Heart right ventricle (tissue), 16 donors: ENCODE measurements at regions not wholly inside any gene's neighbourhood (a gene's known extent, or its start where the extent isn't known, plus 50 kb on each side); places are given as distances from the start of the nearest gene placed in this dataset.

Experiments
- ATAC-seq, 8 donors: fragments of 200-7000 bp; cut with Tn5 transposase; one replicate each; pipeline ENCODE4 v1.9.1; 2020; ENCODE audit warnings: mild to moderate bottlenecking in 8 of 8, moderate library complexity in 8 of 8, moderate number of reproducible peaks in 1 of 8
- DNase-seq, 2 donors: peaks; one replicate each; pipeline ENCODE4 v3.0.0-alpha.2; 2020
- H3K27ac ChIP-seq, 10 donors: fragments of 200-600 bp; sonication (generic) in 2 of 10; one replicate each; pipeline versions ENCODE4 v1.5.0 to v1.8.0; 2020 to 2022; ENCODE audit warnings: mild to moderate bottlenecking in 3 of 10
- H3K27me3 ChIP-seq, 7 donors: fragments of 200-600 bp; one replicate each; pipeline ENCODE4 v1.8.0; 2021 to 2022; ENCODE audit warnings: mild to moderate bottlenecking in 2 of 7
- H3K36me3 ChIP-seq, 9 donors: fragments of 200-600 bp; sonication (generic) in 1 of 9; one replicate each; pipeline versions ENCODE4 v1.5.0 to v1.8.0; 2020 to 2022; ENCODE audit warnings: mild to moderate bottlenecking in 2 of 9
- H3K4me1 ChIP-seq, 9 donors: fragments of 200-600 bp; sonication (generic) in 1 of 9; one replicate each; pipeline versions ENCODE4 v1.5.0 to v1.8.0; 2020 to 2022; ENCODE audit warnings: mild to moderate bottlenecking in 4 of 9
- H3K4me3 ChIP-seq, 10 donors: fragments of 200-600 bp; sonication (generic) in 2 of 10; one replicate each; pipeline versions ENCODE4 v1.5.0 to v1.8.0; 2020 to 2022; ENCODE audit warnings: mild to moderate bottlenecking in 7 of 10, moderate library complexity in 2 of 10
- H3K9me3 ChIP-seq, 11 donors: fragments of 200-600 bp in 10 of 11; sonication (generic) in 2 of 11; one replicate each; pipeline versions ENCODE4 v1.5.0 to v1.8.0; 2013 to 2022; ENCODE audit warnings: mild to moderate bottlenecking in 2 of 11, control low read depth in 1 of 11, moderate library complexity in 1 of 11
- WGBS, 2 donors: extraction: QIAGEN DNeasy Blood & Tissue Kit; methylation state at CpG; one replicate each; pipeline ENCODE4 v1.1.7; 2013; ENCODE audit warnings: inconsistent platforms in 1 of 2; 5-methylcytosine and 5-hydroxymethylcytosine counted together
- intact Hi-C, 10 donors: fragments of 100-400 bp; cut with DNase I; formaldehyde crosslinking; loops; one replicate each; pipeline versions ENCODE4 v1.11.1 to v1.14.2; 2022
- TF ChIP-seq, protein P1 (sequence below), 9 donors: fragments of 200-600 bp; sonication (generic) in 2 of 9; IDR thresholded peaks; one replicate each; pipeline versions ENCODE4 v1.5.0 to v1.8.0; 2021 to 2022; ENCODE audit warnings: antibody characterized with exemption in 9 of 9, mild to moderate bottlenecking in 5 of 9, moderate library complexity in 1 of 9
- donor health status: Arrhythmogenic right ventricular cardiomyopathy.
- donor health status: ischemic (EF 13 %, LVEDD 7.1; RV severe dilation, severe dysfunction).
- donor health status: healthy with polysubstance abuse.
- donor health status: DM: no; HTN: yes; CAD: no.
- donor health status: DM: no; HTN: no; CAD: no.
- donor health status: ischemic (EF 25% LVEDD 6.9; RV normal size, moderate dysfunction).
- donor health status: ischemic (EF 25% LVEDD 5.7; RV mildly dilated, moderate dysfunction).
- donor health status: healthy.
- donor health status: DM: yes; HTN: yes; CAD: no.
- donor health status: Ischemic cardiomyopathy.
- donor health status: ischemic (EF 35%, LVEDD 5.7; RV mildly dilated, moderate dysfunction).
- donor health status: nonischemic (EF 11% LVEDD 7.7; RV severe dilation, severe dysfunction).
- donor health status: DM: yes; HTN: yes; CAD: no.
- donor health status: PGD.
- donor health status: ischemic (EF 29% LVEDD 5.4; RV normal size, mild dysfunction).
- donor health status: nonischemic (EF 23%, LVEDD 6.1; RV moderate dilation, normal function).

DNA sequence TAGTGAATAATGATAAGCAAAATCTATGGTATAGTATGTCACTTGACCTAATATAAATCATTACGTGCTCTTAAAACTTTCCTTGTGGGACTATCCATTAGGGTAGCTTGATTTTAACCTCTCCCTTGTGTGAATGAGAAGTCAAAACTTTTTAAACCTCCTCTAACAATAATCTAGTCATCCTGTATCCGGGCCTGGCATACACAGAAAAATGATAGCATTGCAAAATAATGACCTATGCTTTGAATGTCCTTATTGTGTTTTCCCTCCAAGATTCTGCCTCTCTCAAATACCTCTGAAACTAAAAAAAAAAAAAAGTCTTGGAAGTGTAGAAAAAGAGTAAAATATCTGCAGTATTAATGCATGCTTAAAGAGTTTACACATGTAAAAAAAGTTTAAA is 250.0 kb upstream of the NDST3 start:
- DNase-seq (no peak), ATAC-seq (no peak)
- TF ChIP-seq, protein P1, sequence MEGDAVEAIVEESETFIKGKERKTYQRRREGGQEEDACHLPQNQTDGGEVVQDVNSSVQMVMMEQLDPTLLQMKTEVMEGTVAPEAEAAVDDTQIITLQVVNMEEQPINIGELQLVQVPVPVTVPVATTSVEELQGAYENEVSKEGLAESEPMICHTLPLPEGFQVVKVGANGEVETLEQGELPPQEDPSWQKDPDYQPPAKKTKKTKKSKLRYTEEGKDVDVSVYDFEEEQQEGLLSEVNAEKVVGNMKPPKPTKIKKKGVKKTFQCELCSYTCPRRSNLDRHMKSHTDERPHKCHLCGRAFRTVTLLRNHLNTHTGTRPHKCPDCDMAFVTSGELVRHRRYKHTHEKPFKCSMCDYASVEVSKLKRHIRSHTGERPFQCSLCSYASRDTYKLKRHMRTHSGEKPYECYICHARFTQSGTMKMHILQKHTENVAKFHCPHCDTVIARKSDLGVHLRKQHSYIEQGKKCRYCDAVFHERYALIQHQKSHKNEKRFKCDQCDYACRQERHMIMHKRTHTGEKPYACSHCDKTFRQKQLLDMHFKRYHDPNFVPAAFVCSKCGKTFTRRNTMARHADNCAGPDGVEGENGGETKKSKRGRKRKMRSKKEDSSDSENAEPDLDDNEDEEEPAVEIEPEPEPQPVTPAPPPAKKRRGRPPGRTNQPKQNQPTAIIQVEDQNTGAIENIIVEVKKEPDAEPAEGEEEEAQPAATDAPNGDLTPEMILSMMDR (IDR thresholded peaks at IDR 0.05), result no peak
- Histone ChIP-seq H3K4me3 (no peak overlapping the region), H3K9me3 (no peaks in the 10 kb centered on the region), H3K27ac (no peak overlapping the region), H3K27me3 (no peaks in the 10 kb centered on the region), H3K4me1 (no peaks in the 10 kb centered on the region), H3K36me3 (no peaks in the 10 kb centered on the region)
- intact Hi-C loops, result no loop called here
- WGBS, 2 donors, result 56 to 68% methylated on average over 2 of the region's 2 CpGs

DNA sequence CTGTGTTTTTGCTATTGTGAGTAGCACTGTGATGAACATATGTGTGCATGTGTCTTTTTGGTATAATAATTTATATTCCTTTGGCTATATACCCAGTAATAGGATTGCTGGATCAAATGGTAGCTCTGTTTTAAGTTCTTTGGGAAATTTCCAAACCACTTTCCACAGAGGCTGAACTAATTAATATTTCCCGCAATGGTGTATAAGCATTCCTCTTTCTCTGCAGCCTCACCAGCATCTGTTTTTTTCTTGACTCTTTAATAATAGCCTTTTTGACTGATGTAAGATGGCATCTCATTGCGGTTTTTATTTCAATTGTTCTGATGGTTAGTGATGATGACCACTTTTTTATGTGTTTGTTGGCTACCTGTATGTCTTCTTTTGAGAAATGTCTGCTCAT is 247.7 kb upstream of the NDST3 start:
- DNase-seq, result no peak
- intact Hi-C loops, result no loop called here
- WGBS, 2 donors, result 94 to 99% methylated on average over 2 of the region's 2 CpGs

DNA sequence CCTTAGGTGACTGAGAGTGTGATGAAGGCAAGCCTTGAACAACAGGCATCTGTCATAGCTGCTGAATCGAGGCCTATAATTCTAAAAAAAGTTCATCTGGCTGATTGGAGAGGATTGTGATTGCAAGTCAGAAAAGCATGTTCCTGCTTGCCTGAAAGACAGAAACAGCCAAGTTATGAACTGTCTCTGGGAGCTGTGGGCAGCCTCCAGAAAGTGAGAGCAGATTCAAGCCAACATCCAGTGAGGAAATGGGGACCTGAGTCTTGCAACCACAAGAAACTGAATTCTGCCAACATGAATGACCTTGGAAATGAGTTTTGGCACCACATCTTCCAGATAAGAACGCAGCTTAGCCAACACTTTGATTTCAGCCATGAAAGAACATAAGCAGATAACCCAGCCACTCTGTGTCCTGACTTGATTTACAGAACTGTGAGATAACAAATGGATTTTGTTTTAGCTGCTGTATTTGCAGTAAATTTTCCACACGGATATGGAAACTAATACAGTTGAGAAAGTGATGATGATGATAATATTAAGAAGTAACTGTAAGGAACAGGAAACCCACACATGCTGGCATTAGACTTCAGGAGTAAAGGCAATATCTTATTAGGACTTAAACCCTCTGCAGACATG is 240.3 kb upstream of the NDST3 start:
- Histone ChIP-seq H3K27ac (no peak overlapping the region), H3K36me3 (no peaks in the 10 kb centered on the region), H3K27me3 (no peaks in the 10 kb centered on the region), H3K9me3 (no peaks in the 10 kb centered on the region), H3K4me3 (no peak overlapping the region), H3K4me1 (no peaks in the 10 kb centered on the region)
- ATAC-seq (no peak), DNase-seq (no peak)
- TF ChIP-seq, protein P1 (IDR thresholded peaks at IDR 0.05), result no peak
- 10 to 28% methylated on average over 3 of the region's 3 CpGs for WGBS, 2 donors
- intact Hi-C loops, result no loop called here

More for the DNA sequence above, 247.7 kb upstream of the NDST3 start:
- H3K27ac ChIP-seq, result no peak overlapping the region
- no peaks in the 10 kb centered on the region for H3K27me3 ChIP-seq
- H3K4me1 ChIP-seq, result no peaks in the 10 kb centered on the region
- no peaks in the 10 kb centered on the region for H3K9me3 ChIP-seq
- H3K4me3 ChIP-seq, result no peak overlapping the region
- H3K36me3 ChIP-seq, result no peaks in the 10 kb centered on the region
- TF ChIP-seq, protein P1 (IDR thresholded peaks at IDR 0.05), result no peak
- no peak for ATAC-seq

DNA sequence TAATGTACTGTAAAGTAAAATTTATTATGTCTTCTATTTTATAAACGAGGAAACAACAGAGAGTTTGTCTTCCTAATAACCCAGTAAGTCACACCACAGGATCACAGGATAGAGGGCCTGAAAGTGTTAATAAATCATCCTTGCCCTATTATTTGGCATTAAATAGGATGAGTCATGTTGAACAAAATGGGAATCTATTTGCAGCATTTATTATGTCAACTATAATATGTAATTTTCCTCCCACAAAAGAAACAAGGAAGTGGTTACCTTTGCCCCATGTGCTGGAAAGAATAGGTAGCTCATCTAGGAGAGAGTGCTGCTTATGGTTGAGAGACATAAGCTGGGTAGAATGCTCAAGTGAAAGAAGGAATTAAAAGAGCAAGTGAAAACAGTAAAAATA is 237.6 kb upstream of the NDST3 start:
- Histone ChIP-seq H3K27me3 (no peaks in the 10 kb centered on the region), H3K4me3 (no peak overlapping the region), H3K4me1 (no peaks in the 10 kb centered on the region), H3K27ac (no peak overlapping the region), H3K9me3 (no peaks in the 10 kb centered on the region), H3K36me3 (no peaks in the 10 kb centered on the region)
- intact Hi-C loops, result no loop called here
- DNase-seq (no peak), ATAC-seq (no peak)
- TF ChIP-seq, protein P1 (IDR thresholded peaks at IDR 0.05), result no peak
- WGBS, 2 donors, result 67 to 78% methylated on average over 1 of the region's 1 CpG
